ENCODE measurements at regions not wholly inside any gene's neighbourhood (a gene's known extent, or its start where the extent isn't known, plus 50 kb on each side); places are given as distances from the start of the nearest gene placed in this dataset.

GRCh38 chr7:41887416-41887815, 184.5 kb upstream of the INHBA start:
- H3K27ac Mint-ChIP-seq, result peak overlapping the region; percentile 98
- H3K27me3 Mint-ChIP-seq (ENCODE audit: insufficient read depth), result no peaks in the 10 kb centered on the region; the same call in 1 of the 2 replicates
- H3K4me1 Mint-ChIP-seq (ENCODE audit: low read depth), result peaks cover 80% of the 10 kb centered on the region
- no peak for DNase-seq
- no peak overlapping the region for H3K4me3 Mint-ChIP-seq
- TF ChIP-seq CTCF (IDR thresholded peaks at IDR 0.05), result no peak
- H3K9me3 Mint-ChIP-seq, result no peaks in the 10 kb centered on the region
- no peaks in the 10 kb centered on the region for H3K36me3 Mint-ChIP-seq (ENCODE audit: low read depth)

- H3K9me3 Mint-ChIP-seq, result no peaks in the 10 kb centered on the region
- H3K27me3 Mint-ChIP-seq (ENCODE audit: insufficient read depth), result no peaks in the 10 kb centered on the region; the same call in 1 of the 2 replicates
- peak; percentile 63 for TF ChIP-seq CTCF (IDR thresholded peaks at IDR 0.05)
- peak; percentile 95 for DNase-seq
- no peaks in the 10 kb centered on the region for H3K36me3 Mint-ChIP-seq (ENCODE audit: low read depth)
- peaks cover 78% of the 10 kb centered on the region for H3K4me1 Mint-ChIP-seq (ENCODE audit: low read depth)
- peak overlapping the region; percentile 98 for H3K27ac Mint-ChIP-seq
- H3K4me3 Mint-ChIP-seq, result peak overlapping the region; percentile 81
Measured at GRCh38 chr7:41886901-41887311, 184.0 kb upstream of the INHBA start.

- no peaks in the 10 kb centered on the region for H3K36me3 Mint-ChIP-seq (ENCODE audit: low read depth)
- H3K27ac Mint-ChIP-seq, result peak overlapping the region; percentile 98
- no peak for TF ChIP-seq CTCF (IDR thresholded peaks at IDR 0.05)
- peak; percentile 84 for DNase-seq
- H3K4me1 Mint-ChIP-seq (ENCODE audit: low read depth), result peaks cover 73% of the 10 kb centered on the region
- peak overlapping the region; percentile 81 for H3K4me3 Mint-ChIP-seq
- H3K27me3 Mint-ChIP-seq (ENCODE audit: insufficient read depth), result no peaks in the 10 kb centered on the region
- no peaks in the 10 kb centered on the region for H3K9me3 Mint-ChIP-seq
Measured at GRCh38 chr7:41886262-41886900, 183.5 kb upstream of the INHBA start.

- peak overlapping the region; percentile 98 for H3K27ac Mint-ChIP-seq
- no peak for TF ChIP-seq CTCF (IDR thresholded peaks at IDR 0.05)
- DNase-seq, result peak; percentile 11
- H3K4me3 Mint-ChIP-seq, result peak overlapping the region; percentile 81
- H3K27me3 Mint-ChIP-seq (ENCODE audit: insufficient read depth), result no peaks in the 10 kb centered on the region
- H3K4me1 Mint-ChIP-seq (ENCODE audit: low read depth), result peaks cover 68% of the 10 kb centered on the region
- H3K9me3 Mint-ChIP-seq, result no peaks in the 10 kb centered on the region
- H3K36me3 Mint-ChIP-seq (ENCODE audit: low read depth), result no peaks in the 10 kb centered on the region
Measured at GRCh38 chr7:41885748-41886147, 182.9 kb upstream of the INHBA start.

GRCh38 chr7:41885078-41885477, 182.2 kb upstream of the INHBA start:
- H3K4me1 Mint-ChIP-seq (ENCODE audit: low read depth), result peaks cover 68% of the 10 kb centered on the region
- peak overlapping the region; percentile 81 for H3K4me3 Mint-ChIP-seq

More at GRCh38 chr7:41885078-41885477, 182.2 kb upstream of the INHBA start:
- H3K36me3 Mint-ChIP-seq (ENCODE audit: low read depth), result no peaks in the 10 kb centered on the region
- no peaks in the 10 kb centered on the region for H3K9me3 Mint-ChIP-seq
- TF ChIP-seq CTCF (IDR thresholded peaks at IDR 0.05), result no peak
- H3K27me3 Mint-ChIP-seq (ENCODE audit: insufficient read depth), result no peaks in the 10 kb centered on the region; the same call in 1 of the 2 replicates
- H3K27ac Mint-ChIP-seq, result peak overlapping the region; percentile 98
- peak; percentile 39 for DNase-seq
